ENCODE measurements at regions not wholly inside any gene's neighbourhood (a gene's known extent, or its start where the extent isn't known, plus 50 kb on each side); places are given as distances from the start of the nearest gene placed in this dataset.
"Not testable (repeated sequence)": the region's sequence is repeated elsewhere in the genome, so short reads cannot be mapped to it uniquely, and the experiment has no call there.

DNA sequence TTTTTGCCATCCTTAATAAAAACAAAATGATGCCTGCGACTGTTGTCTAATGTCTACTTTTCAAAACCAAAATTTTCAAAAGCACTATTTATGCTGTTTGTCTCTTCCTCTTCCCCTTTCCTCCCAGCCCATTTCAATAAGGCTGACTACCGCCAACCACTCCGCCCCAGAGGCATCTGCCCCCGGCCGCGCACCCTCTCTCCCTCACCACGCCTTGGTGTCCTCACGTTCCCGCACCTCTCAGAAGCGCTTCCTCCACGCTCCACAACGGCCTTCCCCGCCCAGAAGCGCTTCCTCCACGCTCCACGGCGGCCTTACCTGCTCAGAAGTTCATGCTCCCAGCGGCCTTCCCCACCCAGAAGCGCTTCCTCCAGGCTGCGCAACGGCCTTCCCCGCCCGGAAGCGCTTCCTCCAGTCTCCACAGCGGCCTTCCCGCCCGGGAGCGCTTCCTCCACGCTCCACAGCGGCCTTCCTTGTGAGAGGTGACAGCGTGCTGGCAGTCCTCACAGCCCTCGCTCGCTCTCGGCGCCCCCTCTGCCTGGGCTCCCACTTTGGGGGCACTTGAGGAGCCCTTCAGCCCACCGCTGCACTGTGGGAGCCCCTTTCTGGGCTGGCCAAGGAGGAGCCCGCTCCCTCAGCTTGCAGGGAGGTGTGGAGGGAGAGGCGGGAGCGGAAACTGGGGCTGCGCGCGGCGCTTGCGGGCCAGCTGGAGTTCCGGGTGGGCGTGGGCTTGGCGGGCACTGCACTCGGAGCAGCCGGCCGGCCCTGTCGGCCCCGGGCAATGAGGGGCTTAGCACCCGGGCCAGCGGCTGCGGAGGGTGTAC, 490.4 kb upstream of the ZFP42 start:
- no peak for DNase-seq

- DNase-seq: not testable (repeated sequence)
Observed at GRCh38 chr4:187505798-187506141, 489.8 kb upstream of the ZFP42 start.

GRCh38 chr4:187516224-187516623, 479.3 kb upstream of the ZFP42 start:
- DNase-seq: no peak

GRCh38 chr4:187541666-187542065, 453.9 kb upstream of the ZFP42 start:
- no peak for DNase-seq

- DNase-seq: no peak
Observed at GRCh38 chr4:187544461-187545053, 451.0 kb upstream of the ZFP42 start.

GRCh38 chr4:187547316-187547715, 448.3 kb upstream of the ZFP42 start:
- peak; percentile 58 for DNase-seq

DNA sequence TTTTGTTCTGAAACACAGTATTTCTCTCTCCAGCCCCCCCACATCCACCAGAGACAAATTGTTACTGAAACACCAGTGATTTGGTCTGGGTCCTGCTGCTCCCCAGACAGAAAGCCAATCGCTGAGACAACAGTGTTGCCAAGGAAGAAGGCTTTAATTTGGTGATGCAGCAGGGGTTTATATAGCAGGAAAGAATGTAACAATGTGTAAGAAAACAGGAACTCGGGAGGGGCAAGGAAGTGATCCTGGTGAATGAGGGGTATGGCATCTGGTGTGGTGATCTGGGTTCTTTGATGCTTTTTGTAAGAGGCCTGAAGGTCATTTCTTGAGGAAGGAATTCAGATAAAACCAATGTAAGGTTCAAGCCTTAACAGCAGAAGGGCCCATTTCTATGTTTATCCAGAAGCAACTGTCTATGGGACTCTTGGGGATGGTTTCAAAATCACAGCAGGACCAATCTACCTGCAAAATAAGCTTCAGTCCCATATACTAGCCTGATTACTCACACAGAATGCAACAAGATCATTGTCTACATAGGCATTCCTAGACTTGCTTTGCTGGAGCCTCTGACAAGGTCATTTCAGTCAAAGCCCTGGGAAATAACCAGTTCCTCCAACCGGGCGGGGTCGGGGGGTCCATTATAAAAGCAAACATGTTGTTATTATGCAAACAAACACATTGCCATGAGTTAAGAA, 445.2 kb upstream of the ZFP42 start:
- DNase-seq: no peak

DNA sequence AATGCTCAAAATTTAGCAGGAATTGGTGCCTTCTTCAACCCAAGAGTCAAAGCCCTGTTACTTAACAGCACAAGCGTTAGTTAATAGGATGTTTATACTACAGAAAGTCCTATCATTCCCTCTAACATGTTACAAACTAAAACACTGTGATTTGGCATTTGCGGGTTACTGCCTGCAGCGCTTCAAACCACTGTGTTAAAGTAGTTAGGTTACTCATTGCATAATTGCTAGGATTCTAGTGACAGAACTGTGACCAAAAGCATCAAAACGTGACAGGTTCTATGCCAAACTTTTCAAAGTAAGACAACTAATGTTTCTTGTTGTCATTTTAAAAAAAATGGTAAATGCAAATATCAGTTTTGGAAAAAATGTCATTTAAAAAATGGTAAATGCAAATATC, 442.8 kb upstream of the ZFP42 start:
- no peak for DNase-seq

DNA sequence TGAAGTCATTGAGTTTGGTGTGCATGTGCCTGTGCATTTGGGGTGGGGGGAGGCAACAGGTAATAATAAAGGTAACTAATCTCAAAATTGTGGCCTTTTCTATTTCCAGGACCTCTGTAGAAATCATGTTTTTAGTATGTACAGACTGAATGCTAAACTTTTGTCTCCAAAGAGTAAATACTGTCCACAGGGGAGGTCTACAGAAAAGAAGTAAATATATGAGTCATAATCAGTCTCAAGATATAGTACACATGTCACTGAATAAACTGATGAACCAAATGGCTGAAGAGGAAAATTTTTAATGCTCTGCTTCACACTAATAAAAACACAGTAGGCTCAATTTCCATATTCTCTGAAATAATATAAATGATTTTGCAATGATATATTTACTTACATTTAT, 440.4 kb upstream of the ZFP42 start:
- DNase-seq: no peak

- DNase-seq: no peak
Observed at GRCh38 chr4:187558391-187558790, 437.2 kb upstream of the ZFP42 start.

DNA sequence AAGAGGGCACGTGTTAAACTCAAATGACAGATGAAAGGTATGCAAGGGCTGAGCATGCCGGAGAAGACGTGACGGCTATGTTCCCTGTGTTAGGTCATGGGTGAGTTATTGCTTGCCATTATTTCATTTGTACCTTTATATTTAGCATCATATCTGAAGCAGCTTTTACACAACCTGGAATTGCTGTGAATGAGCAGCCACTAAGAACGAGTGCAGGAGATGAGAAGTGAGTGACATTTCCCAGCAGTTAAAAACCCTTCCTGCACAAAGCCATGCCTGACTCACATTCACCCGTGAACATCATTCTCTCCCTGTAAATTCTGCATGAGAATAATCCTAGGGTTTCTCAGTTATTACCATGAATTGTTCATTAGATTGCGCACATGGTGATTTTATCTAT, 433.2 kb upstream of the ZFP42 start:
- no peak for DNase-seq

DNA sequence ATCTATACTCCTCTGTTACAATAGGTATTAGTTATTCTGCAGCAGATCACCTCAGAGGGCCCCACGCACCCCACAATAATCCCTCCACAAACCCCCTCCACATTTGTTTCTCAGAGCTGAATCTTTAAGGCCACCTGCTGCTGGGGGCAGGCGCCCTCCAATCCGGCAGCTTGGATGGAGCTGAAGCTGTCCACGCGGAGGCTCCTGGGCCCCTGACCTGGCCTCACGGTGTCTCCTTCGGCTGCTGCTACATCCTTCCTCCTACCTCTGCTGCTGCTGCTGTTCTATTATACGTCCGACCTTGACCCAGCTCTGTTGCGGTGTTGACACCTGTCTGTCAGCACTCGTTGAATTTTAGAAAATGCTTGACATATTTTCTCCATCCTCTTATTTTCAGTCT, 430.2 kb upstream of the ZFP42 start:
- no peak for DNase-seq

DNA sequence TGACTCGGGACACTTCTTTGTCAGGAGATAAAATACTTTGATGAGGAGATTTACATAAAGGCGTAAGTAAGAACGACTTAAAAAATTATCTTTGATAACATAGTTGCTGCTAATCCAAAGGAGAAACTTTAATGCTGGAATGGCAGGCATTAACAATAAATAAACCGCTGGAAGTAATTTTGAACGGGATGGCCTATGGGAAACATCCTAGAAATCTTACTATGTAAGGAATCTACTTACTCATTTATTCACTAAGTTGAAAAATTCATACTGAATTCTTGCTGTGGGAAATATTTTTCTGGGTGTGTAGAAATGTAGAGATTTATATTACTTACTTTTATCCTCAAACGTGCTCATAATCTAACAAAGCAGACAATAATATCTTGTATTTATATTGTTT, 425.7 kb upstream of the ZFP42 start:
- DNase-seq: no peak

- no peak for DNase-seq
Observed at GRCh38 chr4:187575706-187576105, 419.9 kb upstream of the ZFP42 start.

GRCh38 chr4:187576751-187577150, 418.8 kb upstream of the ZFP42 start:
- no peak for DNase-seq

DNA sequence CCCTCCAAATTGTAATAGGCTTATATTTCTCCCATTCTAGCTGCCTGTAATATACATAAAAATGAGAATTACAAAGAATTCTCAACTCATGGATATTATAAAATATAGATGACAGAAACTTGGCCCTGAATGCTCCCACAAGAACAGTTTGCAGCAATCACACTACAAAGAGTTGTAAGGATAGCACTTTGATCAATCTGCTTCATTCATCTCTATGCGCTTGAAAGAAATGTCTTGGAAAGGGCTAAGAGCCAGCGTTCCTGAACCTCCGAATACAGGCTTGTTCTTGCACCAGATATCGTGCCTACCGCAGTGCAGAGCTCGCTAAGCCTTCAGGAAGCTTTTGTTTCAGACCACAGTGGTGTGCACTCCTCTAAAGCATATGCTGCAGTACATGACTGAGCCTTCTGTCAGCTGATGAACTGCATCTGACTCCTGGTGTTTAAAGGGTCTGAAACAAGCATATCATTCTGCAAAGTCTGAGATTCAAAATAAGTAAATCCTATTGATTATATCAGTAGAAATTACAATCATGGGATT, 417.6 kb upstream of the ZFP42 start:
- DNase-seq: no peak

GRCh38 chr4:187586892-187587291, 408.7 kb upstream of the ZFP42 start:
- DNase-seq: peak; percentile 33

DNA sequence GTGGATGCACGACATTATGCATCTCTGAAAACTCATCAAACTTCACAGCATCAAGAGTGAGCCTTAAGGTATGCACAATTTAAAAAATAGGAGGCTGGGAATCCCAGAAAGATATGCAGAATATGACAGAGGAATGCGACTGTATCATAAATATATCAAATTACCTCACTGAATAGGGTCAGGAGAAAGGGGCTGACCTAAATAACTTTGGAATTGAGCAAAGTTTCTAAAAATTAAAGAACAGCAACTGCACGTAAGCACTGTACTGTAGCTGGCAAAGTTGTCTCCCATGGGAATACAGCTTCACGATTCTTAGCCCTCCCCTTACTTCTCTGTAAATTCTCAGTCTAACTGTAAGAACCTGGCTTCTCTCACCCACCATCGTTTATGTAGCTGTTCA, 397.4 kb upstream of the ZFP42 start:
- DNase-seq: no peak

DNA sequence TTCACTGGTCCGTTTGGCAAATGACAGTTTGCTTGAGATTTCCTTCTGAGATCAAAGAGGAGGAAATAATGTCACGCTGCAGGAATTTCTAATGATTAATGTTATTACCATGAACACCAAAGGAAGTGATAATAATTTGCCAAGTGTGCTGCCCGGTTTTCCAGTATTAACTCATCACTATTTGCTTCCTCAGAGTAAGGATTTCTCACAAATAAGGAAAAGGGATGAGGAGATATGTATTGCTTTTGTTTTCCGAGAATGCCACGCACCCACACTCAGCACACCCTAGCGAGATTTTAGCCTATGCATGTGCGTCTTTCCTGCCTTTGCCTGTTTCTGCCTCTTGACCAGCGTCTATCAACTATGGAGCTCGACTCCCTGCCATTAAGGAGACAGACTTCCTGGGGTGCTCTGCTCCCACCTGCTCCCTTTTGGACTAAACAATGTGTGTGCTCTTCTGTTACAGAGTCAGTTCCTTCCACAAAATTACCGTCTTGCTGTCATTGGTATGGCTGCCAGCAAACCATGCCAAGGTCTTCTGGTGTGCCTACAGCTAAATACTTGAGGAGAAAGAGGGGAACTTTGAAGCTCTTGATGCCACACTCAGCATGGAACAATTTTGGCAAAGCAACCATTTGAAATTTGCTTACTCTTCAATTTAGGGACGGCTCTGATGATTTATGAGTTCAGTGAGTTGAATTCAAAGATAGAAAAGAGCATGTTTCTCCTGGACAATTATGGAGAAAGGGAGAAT, 393.1 kb upstream of the ZFP42 start:
- no peak for DNase-seq

DNA sequence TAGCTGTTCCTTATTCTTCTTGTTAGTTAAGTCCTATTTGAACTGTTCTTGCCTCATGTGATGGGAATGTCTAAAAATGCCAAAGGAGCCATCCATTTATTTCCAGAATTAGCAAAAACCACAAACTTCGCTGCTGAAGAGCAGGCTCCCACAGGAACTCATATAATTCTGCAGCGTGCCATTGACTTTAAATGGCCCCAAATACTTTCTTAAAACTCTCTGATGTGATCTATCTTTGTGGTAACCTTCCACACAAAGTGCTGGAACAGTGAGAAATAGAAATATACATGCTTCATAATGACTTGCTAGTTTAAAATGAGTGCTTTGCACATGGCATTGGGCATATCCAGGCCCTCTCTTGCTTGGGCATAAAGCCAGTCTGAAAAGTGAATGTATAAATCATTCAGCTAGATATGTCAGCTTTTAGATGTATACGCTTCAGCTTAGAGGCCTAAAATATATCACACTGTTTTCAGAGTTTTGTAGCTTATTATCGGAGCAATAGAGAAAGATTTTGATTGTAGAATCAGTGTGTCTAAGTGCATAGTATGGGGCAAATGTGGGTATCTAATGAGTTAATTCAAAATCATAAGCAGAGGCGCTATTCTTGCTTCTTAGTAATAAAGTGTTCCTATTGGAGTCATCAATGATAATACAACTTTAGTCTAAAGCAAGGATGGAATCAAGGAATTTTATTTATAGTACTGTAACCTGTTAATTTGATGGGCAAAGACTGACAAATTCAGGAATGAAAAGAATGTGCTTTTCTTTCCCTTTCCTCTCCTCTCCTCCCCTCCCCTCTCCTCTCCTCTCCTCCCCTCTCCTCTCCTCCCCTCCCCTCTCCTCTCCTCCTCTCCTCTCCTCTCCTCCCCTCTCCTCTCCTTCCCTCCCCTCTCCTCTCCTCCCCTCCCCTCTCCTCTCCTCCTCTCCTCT, 392.2 kb upstream of the ZFP42 start:
- no peak for DNase-seq

GRCh38 chr4:187604984-187605383, 390.6 kb upstream of the ZFP42 start:
- DNase-seq: no peak

GRCh38 chr4:187606581-187606980, 389.0 kb upstream of the ZFP42 start:
- DNase-seq: no peak

Measured in left hindlimb (tissue), 1 donor.